ENCODE measurements at regions not wholly inside any gene's neighbourhood (a gene's known extent, or its start where the extent isn't known, plus 50 kb on each side); places are given as distances from the start of the nearest gene placed in this dataset.
"Not testable (repeated sequence)": the region's sequence is repeated elsewhere in the genome, so short reads cannot be mapped to it uniquely, and the experiment has no call there.

DNA sequence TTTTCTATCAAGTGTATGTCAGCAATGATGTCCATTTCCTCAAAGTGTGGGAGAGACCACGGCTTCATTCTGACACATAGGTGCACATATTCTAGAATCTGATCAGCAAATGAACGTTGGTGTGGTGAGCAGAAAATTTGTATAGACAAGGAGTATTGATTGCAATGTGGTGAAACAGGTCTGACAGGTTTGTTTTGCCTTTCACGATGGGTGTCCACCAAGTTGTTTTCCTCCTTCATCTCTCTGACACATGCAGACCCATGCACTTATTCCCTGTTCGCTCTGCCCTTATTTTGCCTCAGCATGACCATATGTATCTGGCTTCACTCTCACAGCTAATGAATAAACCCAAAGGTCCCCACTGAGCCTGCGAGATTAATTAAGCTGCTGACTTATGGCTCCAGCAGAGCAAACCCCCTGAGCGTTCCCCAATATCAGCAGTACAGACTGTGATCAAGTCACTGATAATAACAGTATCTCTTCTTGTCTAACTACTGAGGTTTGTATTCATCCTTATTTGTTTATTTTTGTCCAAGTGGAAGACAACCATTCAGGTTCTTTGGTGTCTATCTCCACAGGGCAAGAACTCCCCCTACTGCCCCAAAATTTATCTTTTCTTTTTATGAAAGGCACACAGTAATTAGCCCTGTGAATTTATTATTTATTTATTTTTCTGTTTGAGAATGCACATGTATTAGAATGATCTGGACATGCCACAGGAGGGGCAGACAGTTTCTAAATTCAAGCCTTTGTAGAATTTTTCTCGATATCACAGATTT lies 178.3 kb upstream of the HSFY2 start:
- DNase-seq: no peak

DNA sequence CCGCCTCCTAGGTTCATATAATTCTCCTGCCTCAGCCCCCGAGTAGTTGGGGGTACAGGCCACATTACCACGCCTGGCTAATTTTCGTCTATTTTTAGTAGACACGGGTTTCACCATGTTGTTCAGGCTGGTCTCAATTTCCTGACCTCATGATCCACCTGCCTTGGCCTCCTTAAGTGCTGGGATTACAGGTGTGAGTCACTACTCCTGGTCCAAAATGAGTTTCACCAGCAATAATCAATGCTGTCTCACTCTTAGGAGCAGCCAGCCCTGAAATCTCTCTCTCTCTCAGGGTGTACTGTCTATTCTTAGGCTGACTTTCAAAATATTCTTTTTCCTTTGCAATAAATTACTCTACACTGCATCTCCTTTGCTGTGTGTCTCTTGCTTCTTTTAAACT lies 177.5 kb upstream of the HSFY2 start:
- no peak for DNase-seq

- no peak for DNase-seq
Measured at GRCh38 chrY:18936831-18937230, 163.3 kb upstream of the HSFY2 start.

DNA sequence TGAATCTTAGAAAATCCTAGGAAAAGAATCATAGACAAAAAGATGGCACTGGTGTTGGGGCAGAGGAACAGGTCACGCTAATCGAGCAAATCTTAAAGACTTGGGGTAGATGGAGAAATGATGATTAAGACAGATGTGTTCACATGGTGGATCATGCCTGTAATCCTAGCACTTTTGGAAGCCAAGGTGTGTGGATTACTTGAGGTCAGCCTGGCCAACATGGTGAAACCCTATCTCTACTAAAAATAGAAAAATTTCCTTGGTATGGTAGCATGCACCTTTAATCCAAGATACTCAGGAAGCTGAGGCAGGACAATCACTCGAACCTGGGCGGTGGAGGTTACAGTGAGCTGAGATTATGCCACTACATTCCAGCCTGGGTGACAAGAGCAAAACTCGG lies 145.7 kb upstream of the HSFY2 start:
- no peak for DNase-seq

- DNase-seq: no peak
Measured at GRCh38 chrY:18912846-18913245, 139.3 kb upstream of the HSFY2 start.

DNA sequence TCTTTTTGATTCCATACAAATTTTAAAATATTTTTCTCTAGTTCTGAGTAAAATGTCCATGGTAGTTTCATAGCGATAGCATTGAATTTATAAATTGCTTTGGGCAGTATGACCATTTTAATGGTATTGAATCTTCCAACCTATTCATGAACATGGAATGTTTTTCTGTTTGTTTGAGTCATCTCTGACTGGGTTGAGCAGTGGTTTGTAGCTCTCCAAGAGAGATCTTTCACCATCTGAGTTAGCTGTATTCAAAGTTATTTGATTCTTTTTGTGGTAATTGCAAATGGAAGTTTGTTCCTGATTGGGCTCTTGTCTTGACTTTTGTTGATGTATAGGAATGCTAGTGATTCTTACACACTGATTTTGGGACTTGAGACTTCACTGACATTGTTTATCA lies 136.3 kb upstream of the HSFY2 start:
- no peak for DNase-seq

DNA sequence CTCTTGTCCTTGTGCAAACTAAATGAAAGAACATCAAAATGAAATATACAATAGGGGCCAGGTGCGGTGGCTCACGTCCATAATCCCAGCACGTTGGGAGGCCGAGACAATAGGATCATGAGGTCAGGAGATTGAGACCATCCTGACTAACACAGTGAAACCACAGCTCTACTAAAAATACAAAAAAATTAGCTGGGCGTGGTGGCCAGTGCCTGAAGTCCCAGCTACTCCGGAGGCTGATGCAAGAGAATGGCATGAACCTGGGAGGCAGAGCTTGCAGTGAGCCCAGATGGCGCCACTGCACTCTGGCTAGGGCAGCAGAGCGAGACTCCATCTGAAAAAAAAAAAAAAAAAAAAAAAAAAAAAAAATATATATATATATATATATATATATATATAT lies 132.7 kb upstream of the HSFY2 start:
- DNase-seq: not testable (repeated sequence)

- peak in 5 of 56 donors; percentile 0 to 4 (median 0) for DNase-seq
Measured at GRCh38 chrY:18904296-18904695, 130.8 kb upstream of the HSFY2 start.

DNA sequence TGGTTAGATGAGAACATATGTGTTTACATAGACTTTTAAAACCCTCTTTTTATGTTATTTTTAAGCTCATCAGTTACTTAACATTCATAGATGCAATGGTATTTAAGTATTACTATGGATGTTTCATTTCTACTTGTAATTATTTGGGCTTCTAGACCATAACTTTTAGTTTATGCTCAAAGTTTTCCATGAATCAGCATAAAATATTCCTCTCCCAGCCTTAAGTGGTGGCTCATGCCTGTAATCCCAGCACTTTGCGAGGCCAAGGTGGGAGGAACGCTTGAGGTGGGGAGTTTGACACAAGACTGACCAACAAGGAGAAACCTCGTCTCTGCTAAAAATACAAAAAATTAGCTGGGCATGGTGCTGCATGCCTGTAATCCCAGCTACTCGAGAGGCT lies 118.5 kb upstream of the HSFY2 start:
- DNase-seq: no peak

- no peak for DNase-seq
Measured at GRCh38 chrY:18889548-18889947, 116.0 kb upstream of the HSFY2 start.

GRCh38 chrY:18884748-18885147 lies 111.2 kb upstream of the HSFY2 start:
- DNase-seq: no peak

DNA sequence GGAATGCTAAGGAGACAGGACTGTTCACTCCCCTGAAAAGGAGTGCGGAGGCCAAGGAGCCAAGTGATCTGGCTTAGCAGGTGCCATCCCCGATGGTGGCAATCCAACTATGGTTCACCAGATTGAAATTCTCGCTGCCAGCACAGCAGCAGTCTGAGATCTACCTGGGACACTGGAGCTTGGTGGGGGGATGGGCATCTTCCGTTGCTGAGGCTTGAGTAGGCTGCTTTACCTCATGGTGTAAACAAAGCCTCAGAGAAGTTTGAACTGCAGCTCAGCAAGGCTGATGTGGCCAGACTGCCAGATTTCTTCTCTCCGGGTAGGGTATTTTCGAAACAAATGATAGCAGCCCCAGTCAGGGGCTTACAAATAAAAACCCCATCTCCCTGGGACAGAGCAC lies 95.6 kb upstream of the HSFY2 start:
- not testable (repeated sequence) for DNase-seq

- not testable (repeated sequence) for DNase-seq
Measured at GRCh38 chrY:18866887-18867551, 93.5 kb upstream of the HSFY2 start.

DNA sequence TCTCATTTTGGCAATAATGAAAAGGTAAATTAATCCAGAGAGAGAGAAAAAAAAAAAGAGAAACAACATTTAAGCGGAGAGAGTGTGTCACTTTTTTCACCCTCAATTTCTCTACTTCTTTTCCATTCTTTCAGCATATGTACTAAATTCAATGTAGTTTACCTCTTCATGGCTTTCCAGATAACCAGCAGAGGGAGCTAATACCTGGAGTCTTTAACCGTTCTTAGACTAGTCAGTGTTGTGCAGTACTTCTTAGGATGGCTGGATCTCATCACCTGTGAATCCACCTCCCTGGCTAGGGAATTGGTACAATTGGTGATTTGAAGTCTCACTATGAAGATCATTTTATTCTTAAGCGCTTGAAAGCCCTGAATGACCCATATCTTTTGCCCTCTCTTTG lies 87.3 kb upstream of the HSFY2 start:
- DNase-seq: not testable (repeated sequence)

DNA sequence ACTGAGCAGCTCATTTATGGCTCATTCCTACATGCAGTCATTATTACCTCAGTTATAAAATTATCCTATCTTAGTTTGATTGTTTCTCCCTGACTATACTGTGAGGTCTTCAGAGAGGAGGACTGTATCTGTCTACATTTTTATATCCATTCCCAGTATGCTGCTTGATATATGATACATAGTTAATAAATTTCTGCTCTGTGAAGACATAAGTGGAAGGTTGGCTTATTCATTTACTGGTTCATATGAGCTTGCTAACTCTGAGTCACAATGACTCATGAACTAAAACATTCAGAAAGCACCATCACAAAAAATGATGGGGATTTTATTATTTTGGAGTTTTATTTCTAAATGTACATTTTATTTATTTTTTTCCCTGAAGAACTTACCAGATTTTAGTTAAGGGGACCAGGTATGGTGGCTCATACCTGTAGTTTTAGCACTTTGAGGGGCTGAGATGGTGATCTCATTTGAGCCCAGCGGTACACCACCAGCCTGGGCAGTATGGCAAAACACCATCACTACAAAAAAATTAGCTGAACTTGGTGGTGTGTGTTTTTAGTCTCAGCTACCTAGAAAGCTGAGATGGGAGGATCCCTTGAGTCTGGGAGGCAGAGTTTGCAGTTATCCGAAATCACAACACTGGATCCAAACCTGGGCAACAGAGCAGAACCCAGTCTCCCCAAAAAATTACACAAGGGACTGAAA lies 85.1 kb upstream of the HSFY2 start:
- DNase-seq: not testable (repeated sequence)

- DNase-seq: not testable (repeated sequence)
Measured at GRCh38 chrY:18855184-18855583, 81.6 kb upstream of the HSFY2 start.

- DNase-seq: not testable (repeated sequence)
Measured at GRCh38 chrY:18853323-18853722, 79.8 kb upstream of the HSFY2 start.

GRCh38 chrY:18836643-18837042 lies 63.1 kb upstream of the HSFY2 start:
- not testable (repeated sequence) for DNase-seq

All from amygdala (tissue), 56 donors.